Caco-2 (cell line): ENCODE measurements at regions not wholly inside any gene's neighbourhood (a gene's known extent, or its start where the extent isn't known, plus 50 kb on each side); places are given as distances from the start of the nearest gene placed in this dataset.

Experiments used
- BruUV-seq: library from RNA; stranded (reverse); fragments of 400-500 nt; replicated peaks from 2 replicates; lab custom pipeline; 2021; lab: Mats Ljungman, UMichigan
- CTCF ChIA-PET: fragments of 300-600 bp; sonication (Branson Sonifier 250); formaldehyde crosslinking; loops from one replicate; lab custom pipeline; 2022; ENCODE audit warnings: antibody characterized with exemption; lab: Charles Lee
- POLR2A ChIA-PET: fragments of 300-600 bp; sonication (Branson Sonifier 250); formaldehyde crosslinking; loops from one replicate; lab custom pipeline; 2022; ENCODE audit warnings: antibody characterized with exemption; lab: Charles Lee
- DNase-seq, 2 experiments: peaks; one replicate each; pipeline versions ENCODE4 v3.0.0 to v3.0.0-alpha.2; 2020 to 2022
- H3K27me3 ChIP-seq: replicated peaks from 2 replicates; pipeline ENCODE4 v1.6.0; 2011; ENCODE audit warnings: low read length; ENCODE audit not compliant: control insufficient read depth, insufficient read depth
- H3K36me3 ChIP-seq: 2 replicates; pipeline ENCODE4 v1.5.1; 2011; ENCODE audit warnings: low read length; ENCODE audit not compliant: control insufficient read depth, insufficient read depth
- H3K4me1 ChIP-seq: fragments of 250-450 bp; sonication (Bioruptor Pico); 2 replicates; pipeline ENCODE4 v1.5.1; 2020; ENCODE audit warnings: mild to moderate bottlenecking
- H3K4me3 ChIP-seq: 2 replicates; pipeline ENCODE4 v1.5.1; 2011; ENCODE audit warnings: low read depth, mild to moderate bottlenecking, control low read depth, low read length
- H3K9me3 ChIP-seq: fragments of 250-450 bp; sonication (Bioruptor Pico); 2 replicates; pipeline ENCODE4 v1.5.1; 2020; ENCODE audit warnings: mild to moderate bottlenecking, moderate library complexity
- H3K27ac Mint-ChIP-seq: one replicate; pipeline ENCODE4 v1.8.0; 2022; ENCODE audit warnings: mixed read lengths; ENCODE audit not compliant: unreplicated experiment
- H3K27me3 Mint-ChIP-seq: one replicate; pipeline ENCODE4 v1.8.0; 2022; ENCODE audit warnings: mixed read lengths; ENCODE audit not compliant: insufficient read depth, unreplicated experiment
- H3K36me3 Mint-ChIP-seq: one replicate; pipeline ENCODE4 v1.8.0; 2022; ENCODE audit warnings: mild to moderate bottlenecking, mixed read lengths; ENCODE audit not compliant: insufficient read depth, unreplicated experiment
- H3K4me1 Mint-ChIP-seq: one replicate; pipeline ENCODE4 v1.8.0; 2022; ENCODE audit warnings: low read depth, mixed read lengths; ENCODE audit not compliant: unreplicated experiment
- H3K4me3 Mint-ChIP-seq: one replicate; pipeline ENCODE4 v1.8.0; 2022; ENCODE audit warnings: mild to moderate bottlenecking, moderate library complexity, mixed read lengths; ENCODE audit not compliant: unreplicated experiment
- H3K9me3 Mint-ChIP-seq: one replicate; pipeline ENCODE4 v1.8.0; 2022; ENCODE audit warnings: mixed read lengths; ENCODE audit not compliant: unreplicated experiment
- CTCF ChIP-seq, 2 experiments: fragments of 200-600 bp in 1 of 2; IDR thresholded peaks; 1 replicate in 1 of 2; 2 replicates in 1 of 2; pipeline versions ENCODE4 v1.5.1 to v1.8.0; 2011 to 2022; ENCODE audit warnings: antibody characterized with exemption in 1 of 2, control low read depth in 1 of 2, inconsistent platforms in 1 of 2, low read depth in 1 of 2, low read length in 1 of 2, mild to moderate bottlenecking in 1 of 2, moderate library complexity in 1 of 2; ENCODE audit not compliant: insufficient read depth in 1 of 2, severe bottlenecking in 1 of 2, unreplicated experiment in 1 of 2
- intact Hi-C: fragments of 100-400 bp; cut with micrococcal nuclease; formaldehyde crosslinking; loops from one replicate; pipeline ENCODE4 v1.10.0; 2022; ENCODE audit not compliant: unreplicated experiment

DNA sequence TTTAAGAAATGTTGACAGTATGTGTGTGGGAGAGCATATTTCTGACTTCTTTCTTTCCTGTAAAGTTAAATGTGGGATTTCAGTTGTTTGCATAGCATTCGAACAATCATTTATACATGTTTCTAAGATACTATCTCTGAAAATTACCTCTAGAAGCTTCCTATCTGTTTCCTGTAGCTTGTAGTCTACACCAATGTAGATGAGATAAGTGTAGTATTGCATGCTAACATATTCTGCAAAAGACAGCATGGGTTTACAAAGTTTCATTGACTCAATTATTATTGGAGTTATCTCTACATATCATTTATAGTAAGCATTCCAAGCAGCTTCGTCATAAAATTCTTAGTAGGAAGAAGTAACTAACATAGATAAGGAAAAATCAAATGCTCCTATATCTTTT, 98.9 kb upstream of the DPYD start:
- Histone ChIP-seq H3K9me3 (no peaks in the 10 kb centered on the region), H3K27me3 (no peaks in the 10 kb centered on the region), H3K4me1 (no peaks in the 10 kb centered on the region), H3K36me3 (no peaks in the 10 kb centered on the region), H3K4me3 (no peak overlapping the region)
- DNase-seq = no peak
- intact Hi-C loops = no loop called here
- Mint-ChIP-seq H3K27ac (no peak overlapping the region), H3K27me3 (no peaks in the 10 kb centered on the region), H3K9me3 (no peaks in the 10 kb centered on the region), H3K4me1 (no peaks in the 10 kb centered on the region), H3K4me3 (no peak overlapping the region), H3K36me3 (no peaks in the 10 kb centered on the region)
- CTCF ChIA-PET = interaction anchor here (0.7 kb wide), 1 partner anchor 288 kb away, joined by 3 read pairs; no protein-coding TSS in a partner anchor
- no peak for TF ChIP-seq CTCF (IDR thresholded peaks at IDR 0.05; ENCODE audit: insufficient read depth in 1 of 2, low read depth in 1 of 2, low read length in 1 of 2, severe bottlenecking in 1 of 2, unreplicated experiment in 1 of 2)
- BruUV-seq = no TSS peak
- POLR2A ChIA-PET = interaction anchor here (0.6 kb wide), 1 partner anchor 104 kb away, joined by 5 read pairs; no protein-coding TSS in a partner anchor

GRCh38 chr1:98018074-98018473, 97.2 kb upstream of the DPYD start:
- no peak overlapping the region for H3K27ac Mint-ChIP-seq
- no peaks in the 10 kb centered on the region for H3K9me3 Mint-ChIP-seq
- Histone ChIP-seq H3K4me3 (no peak overlapping the region), H3K4me1 (no peaks in the 10 kb centered on the region), H3K36me3 (no peaks in the 10 kb centered on the region), H3K9me3 (no peaks in the 10 kb centered on the region), H3K27me3 (no peaks in the 10 kb centered on the region)
- CTCF ChIA-PET = no interaction called here
- intact Hi-C loops = no loop called here
- no peaks in the 10 kb centered on the region for H3K36me3 Mint-ChIP-seq
- H3K27me3 Mint-ChIP-seq = no peaks in the 10 kb centered on the region
- no peak overlapping the region for H3K4me3 Mint-ChIP-seq
- POLR2A ChIA-PET = no interaction called here
- H3K4me1 Mint-ChIP-seq = no peaks in the 10 kb centered on the region
- BruUV-seq = no TSS peak
- DNase-seq = no peak
- TF ChIP-seq CTCF (IDR thresholded peaks at IDR 0.05; ENCODE audit: insufficient read depth in 1 of 2, low read depth in 1 of 2, low read length in 1 of 2, severe bottlenecking in 1 of 2, unreplicated experiment in 1 of 2) = no peak

DNA sequence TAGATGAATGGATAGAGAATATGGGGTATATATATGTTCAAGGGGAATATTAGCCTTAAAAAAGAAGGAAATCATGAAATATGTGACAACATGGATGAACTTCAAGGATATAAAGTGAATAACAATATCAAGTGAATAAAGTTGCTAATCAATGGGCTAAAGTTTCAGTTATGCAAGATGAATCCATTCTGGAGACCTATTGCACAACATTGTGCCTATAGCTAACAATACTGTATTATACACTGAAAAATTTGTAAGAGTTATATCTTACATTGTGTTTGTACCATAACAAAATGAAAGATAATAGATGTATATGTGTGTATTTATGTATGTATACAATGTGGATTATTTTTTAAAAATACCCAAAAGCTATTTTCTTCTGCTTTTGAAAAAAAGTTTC, 96.3 kb upstream of the DPYD start:
- Histone ChIP-seq H3K4me1 (no peaks in the 10 kb centered on the region), H3K36me3 (no peaks in the 10 kb centered on the region), H3K9me3 (no peaks in the 10 kb centered on the region), H3K27me3 (no peaks in the 10 kb centered on the region), H3K4me3 (no peak overlapping the region)
- POLR2A ChIA-PET = no interaction called here
- Mint-ChIP-seq H3K27ac (no peak overlapping the region), H3K4me1 (no peaks in the 10 kb centered on the region), H3K4me3 (no peak overlapping the region), H3K27me3 (no peaks in the 10 kb centered on the region), H3K9me3 (no peaks in the 10 kb centered on the region), H3K36me3 (no peaks in the 10 kb centered on the region)
- no peak for TF ChIP-seq CTCF (IDR thresholded peaks at IDR 0.05; ENCODE audit: insufficient read depth in 1 of 2, low read depth in 1 of 2, low read length in 1 of 2, severe bottlenecking in 1 of 2, unreplicated experiment in 1 of 2)
- no TSS peak for BruUV-seq
- CTCF ChIA-PET = no interaction called here
- intact Hi-C loops = no loop called here
- no peak for DNase-seq
